GM19035 (cell line): ENCODE measurements at regions not wholly inside any gene's neighbourhood (a gene's known extent, or its start where the extent isn't known, plus 50 kb on each side); places are given as distances from the start of the nearest gene placed in this dataset.
"Not testable (repeated sequence)": the region's sequence is repeated elsewhere in the genome, so short reads cannot be mapped to it uniquely, and the experiment has no call there.

Experiments
- ATAC-seq: cut with Tn5 transposase; IDR thresholded peaks from one replicate; pipeline ENCODE4 v1.9.1; 2021; ENCODE audit not compliant: unreplicated experiment

GRCh38 chr12:63415357-63415756 lies 252.9 kb downstream of the DPY19L2 start:
- no peak for ATAC-seq

- ATAC-seq, result no peak
These were observed 258.1 kb downstream of the DPY19L2 start for GRCh38 chr12:63410197-63410596.

GRCh38 chr12:63406781-63407180 lies 255.8 kb upstream of the AVPR1A start:
- no peak for ATAC-seq

GRCh38 chr12:63404611-63405010 lies 253.6 kb upstream of the AVPR1A start:
- no peak for ATAC-seq

GRCh38 chr12:63403256-63403655 lies 252.3 kb upstream of the AVPR1A start:
- ATAC-seq, result no peak

GRCh38 chr12:63400718-63401117 lies 249.7 kb upstream of the AVPR1A start:
- no peak for ATAC-seq

- ATAC-seq, result no peak
These were observed 249.3 kb upstream of the AVPR1A start for GRCh38 chr12:63400318-63400717.

GRCh38 chr12:63397807-63398206 lies 246.8 kb upstream of the AVPR1A start:
- no peak for ATAC-seq

- ATAC-seq, result no peak
These were observed 245.1 kb upstream of the AVPR1A start for GRCh38 chr12:63396135-63396534.

- no peak for ATAC-seq
These were observed 244.0 kb upstream of the AVPR1A start for GRCh38 chr12:63394983-63395382.

GRCh38 chr12:63394349-63394748 lies 243.3 kb upstream of the AVPR1A start:
- no peak for ATAC-seq

- ATAC-seq, result no peak
These were observed 238.2 kb upstream of the AVPR1A start for GRCh38 chr12:63389211-63389610.

- no peak for ATAC-seq
These were observed 236.8 kb upstream of the AVPR1A start for GRCh38 chr12:63387771-63388170.

- no peak for ATAC-seq
These were observed 231.9 kb upstream of the AVPR1A start for GRCh38 chr12:63382930-63383329.

- no peak for ATAC-seq
These were observed 211.8 kb upstream of the AVPR1A start for GRCh38 chr12:63362791-63363190.

- no peak for ATAC-seq
These were observed 211.2 kb upstream of the AVPR1A start for GRCh38 chr12:63362166-63362565.

GRCh38 chr12:63354969-63355368 lies 204.0 kb upstream of the AVPR1A start:
- ATAC-seq, result no peak

- ATAC-seq, result no peak
These were observed 202.6 kb upstream of the AVPR1A start for GRCh38 chr12:63353559-63353958.

- no peak for ATAC-seq
These were observed 200.4 kb upstream of the AVPR1A start for GRCh38 chr12:63351370-63351769.

GRCh38 chr12:63348556-63348955 lies 197.6 kb upstream of the AVPR1A start:
- no peak for ATAC-seq

- not testable (repeated sequence) for ATAC-seq
These were observed 186.2 kb upstream of the AVPR1A start for GRCh38 chr12:63337158-63337557.

GRCh38 chr12:63326260-63326659 lies 175.3 kb upstream of the AVPR1A start:
- ATAC-seq, result no peak

GRCh38 chr12:63325757-63326156 lies 174.8 kb upstream of the AVPR1A start:
- ATAC-seq, result no peak

- ATAC-seq, result no peak
These were observed 172.9 kb upstream of the AVPR1A start for GRCh38 chr12:63323942-63324341.
